HG03025 (cell line): ENCODE measurements at regions not wholly inside any gene's neighbourhood (a gene's known extent, or its start where the extent isn't known, plus 50 kb on each side); places are given as distances from the start of the nearest gene placed in this dataset.

Experiments
- ATAC-seq: cut with Tn5 transposase; IDR thresholded peaks from one replicate; pipeline ENCODE4 v1.9.1; 2021; ENCODE audit warnings: mild to moderate bottlenecking, moderate library complexity; ENCODE audit not compliant: unreplicated experiment, low FRiP score

DNA sequence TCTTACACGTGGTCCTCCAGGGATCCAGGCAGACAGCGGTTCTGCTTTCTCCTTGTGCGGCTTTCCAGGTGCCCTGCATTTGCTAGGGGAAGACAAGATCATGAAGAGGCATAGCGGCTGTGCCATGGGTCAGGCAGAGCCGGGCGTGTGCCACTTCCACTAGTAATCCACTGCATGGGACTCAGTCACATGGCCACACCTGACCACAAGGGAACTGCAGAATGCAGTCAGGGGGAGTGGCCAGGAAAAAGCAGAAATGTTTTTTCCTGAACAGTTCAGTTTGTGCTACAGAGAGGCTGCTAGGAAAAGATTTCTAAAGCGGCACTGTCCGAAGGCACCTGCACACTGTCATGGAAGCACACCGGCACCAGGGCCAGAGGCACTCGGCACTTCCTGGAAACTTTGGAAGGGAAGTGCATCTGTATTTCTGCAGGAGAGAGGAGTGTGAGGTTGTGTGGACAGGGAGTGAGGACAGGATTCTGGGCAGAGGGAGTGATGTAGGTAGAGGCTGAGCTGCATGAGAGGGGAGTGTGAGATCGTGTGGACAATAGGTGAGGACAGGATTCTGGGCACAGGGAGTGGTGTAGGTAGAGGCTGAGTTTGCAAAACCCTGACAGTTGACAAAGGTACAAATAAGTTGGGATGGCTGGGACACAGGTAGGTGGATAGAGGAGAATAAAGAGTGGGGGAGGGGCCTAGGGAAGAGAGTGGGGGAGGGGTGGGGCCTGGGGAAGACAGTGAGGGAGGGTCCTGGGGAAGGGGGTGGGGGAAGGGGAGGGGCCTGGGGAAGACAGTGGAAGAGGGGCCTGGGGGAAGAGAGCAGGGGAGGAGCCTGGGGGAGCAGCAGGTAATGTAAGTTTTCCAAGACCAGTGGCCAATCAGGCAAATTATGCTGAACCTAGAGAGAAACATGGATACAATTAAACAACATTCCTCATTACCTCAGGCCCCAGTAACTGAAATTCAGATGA is 1436.3 kb downstream of the TBC1D22A start:
- ATAC-seq, result no peak

- ATAC-seq, result no peak
These were observed 1434.8 kb downstream of the TBC1D22A start for GRCh38 chr22:48197189-48197690.

GRCh38 chr22:48192920-48193319 is 1430.5 kb downstream of the TBC1D22A start:
- ATAC-seq, result no peak

- ATAC-seq, result no peak
These were observed 1429.6 kb downstream of the TBC1D22A start for GRCh38 chr22:48192071-48192470.

- ATAC-seq, result no peak
These were observed 1425.8 kb downstream of the TBC1D22A start for GRCh38 chr22:48188231-48188721.

GRCh38 chr22:48187356-48187755 is 1424.9 kb downstream of the TBC1D22A start:
- no peak for ATAC-seq

- ATAC-seq, result no peak
These were observed 1423.8 kb downstream of the TBC1D22A start for GRCh38 chr22:48186146-48186790.

DNA sequence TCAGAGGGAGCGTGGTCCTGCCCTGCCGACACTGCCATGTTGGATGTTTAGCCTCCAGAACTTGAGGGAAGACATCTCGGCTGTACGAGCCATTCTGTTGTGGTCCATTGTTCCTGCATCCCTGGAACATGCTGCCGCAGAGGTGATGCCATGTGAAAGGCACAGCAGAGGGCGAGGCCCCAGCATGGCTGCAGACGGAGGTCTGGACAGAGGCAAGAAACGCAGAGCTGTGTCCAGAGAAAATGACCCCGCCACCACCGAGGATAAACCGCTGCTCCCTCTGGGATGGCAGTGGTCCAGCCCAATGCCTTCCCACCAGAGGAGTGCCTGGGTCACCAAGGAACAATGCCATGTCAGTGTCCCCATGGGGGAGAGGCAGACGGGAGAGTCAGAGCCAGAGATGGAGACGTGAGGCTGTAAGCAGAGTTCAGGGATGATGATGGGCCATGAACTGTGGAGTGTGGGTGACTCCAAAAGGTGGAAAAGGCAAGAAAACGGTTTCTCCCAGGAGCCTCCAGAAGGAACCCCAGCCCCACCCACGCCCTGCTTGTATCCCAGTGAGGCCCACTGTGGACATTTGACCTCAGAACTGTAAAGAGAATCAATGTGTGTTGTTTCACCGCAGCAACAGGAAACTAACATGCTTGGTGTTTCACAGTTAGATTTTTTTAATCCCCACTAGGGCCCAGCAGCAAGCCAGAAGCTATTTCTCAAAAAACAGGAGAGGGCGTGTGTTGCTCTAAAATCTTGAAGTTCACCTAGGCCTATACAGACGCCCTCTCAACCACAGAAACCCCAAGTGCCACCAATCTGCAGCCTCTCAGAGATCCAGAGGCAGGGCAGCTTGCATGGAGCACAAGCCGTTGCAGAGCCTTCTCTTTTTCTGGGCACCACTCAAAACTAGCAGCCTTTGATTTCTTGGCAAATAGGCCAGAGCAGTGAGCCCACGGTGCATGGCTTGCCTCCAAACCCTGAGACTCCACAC is 1422.9 kb downstream of the TBC1D22A start:
- ATAC-seq, result no peak

- ATAC-seq, result no peak
These were observed 1420.7 kb downstream of the TBC1D22A start for GRCh38 chr22:48182846-48183805.

DNA sequence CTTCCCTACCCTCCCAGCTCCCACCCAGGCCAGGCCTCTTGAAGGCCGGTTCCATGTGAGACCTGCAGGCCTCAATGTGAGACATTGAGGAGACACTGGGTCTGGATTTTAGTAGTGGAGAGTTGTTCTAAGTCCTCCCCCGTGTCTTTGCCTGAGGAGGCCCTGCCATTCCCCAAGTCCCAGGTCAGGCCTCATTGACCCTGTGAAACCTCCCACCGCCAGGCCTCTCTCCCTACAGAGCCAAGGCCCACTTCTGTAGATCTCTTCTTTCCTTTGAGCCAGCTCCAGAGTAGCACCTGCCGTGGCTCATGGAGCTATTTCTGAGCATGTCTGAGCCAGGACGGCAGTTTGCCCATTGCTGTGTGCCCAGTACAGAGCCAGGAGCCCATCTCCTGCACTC is 1419.6 kb downstream of the TBC1D22A start:
- ATAC-seq, result no peak

GRCh38 chr22:48181263-48181955 is 1419.0 kb downstream of the TBC1D22A start:
- no peak for ATAC-seq

GRCh38 chr22:48180631-48181030 is 1418.2 kb downstream of the TBC1D22A start:
- no peak for ATAC-seq

DNA sequence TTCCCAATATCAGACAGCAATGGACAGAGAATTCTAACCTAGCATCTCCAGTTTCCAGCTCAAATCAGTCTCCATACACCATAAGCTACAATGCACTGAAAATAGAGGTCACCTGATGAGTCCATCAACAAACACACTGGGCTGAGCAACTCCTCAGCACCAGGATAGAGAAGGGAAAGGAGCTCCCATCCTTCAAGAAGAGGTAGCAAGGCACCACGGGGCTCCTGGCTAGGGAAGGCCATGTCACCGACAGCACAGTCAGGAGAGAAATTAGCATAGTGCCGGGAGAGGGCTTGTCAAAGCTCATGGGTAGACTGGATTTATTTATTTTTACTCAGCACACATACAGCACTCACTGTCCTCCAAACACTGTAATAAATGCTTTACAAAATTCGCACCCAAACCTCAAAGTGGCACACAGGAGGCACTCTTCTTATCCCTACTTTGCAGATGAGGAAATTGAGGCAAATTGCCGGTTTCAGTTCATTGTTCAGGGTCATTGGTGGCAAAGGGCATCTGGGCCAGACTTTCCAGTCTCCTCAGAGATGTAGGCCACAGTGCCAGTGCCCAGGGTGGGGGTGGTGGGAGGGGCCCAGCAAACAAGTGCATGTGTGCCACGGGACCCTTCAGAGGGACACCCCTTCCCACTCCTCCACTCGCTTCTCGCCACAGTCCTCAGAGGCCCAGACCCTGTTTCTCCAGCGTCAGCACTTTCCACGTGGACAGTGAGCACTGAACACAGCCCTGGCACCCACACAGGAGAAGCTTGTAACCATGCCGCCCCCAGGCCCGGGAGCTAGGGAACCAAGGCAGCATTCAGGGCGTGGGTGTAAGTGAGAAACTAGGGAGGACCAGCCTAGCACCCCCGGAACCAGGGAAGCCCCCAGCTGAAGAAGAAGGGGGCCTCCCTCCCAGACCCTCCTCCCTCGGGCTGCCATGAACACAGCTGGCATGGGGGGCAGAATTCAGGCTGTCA is 1417.4 kb downstream of the TBC1D22A start:
- no peak for ATAC-seq

DNA sequence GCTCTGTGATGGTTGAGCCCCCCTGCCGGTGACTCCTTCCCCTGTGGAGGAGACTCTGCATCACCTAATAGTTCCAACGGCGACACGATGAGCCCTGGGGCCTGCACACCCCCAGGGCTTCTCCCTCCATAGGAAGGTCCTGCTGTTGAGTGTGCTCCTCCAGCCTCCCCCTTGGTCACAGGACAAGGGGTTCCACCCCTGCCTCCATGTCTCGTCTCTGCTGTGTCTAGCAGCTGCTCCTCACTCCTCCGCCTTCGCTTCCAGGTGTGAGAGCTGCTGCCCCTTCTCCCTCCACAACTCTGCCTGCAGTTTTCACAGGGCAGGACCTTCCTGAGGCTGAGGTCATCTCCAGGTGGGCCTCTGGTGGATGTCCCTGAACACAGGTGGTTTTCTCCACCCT is 1416.1 kb downstream of the TBC1D22A start:
- no peak for ATAC-seq

GRCh38 chr22:48177631-48178030 is 1415.2 kb downstream of the TBC1D22A start:
- no peak for ATAC-seq

GRCh38 chr22:48175721-48176120 is 1413.3 kb downstream of the TBC1D22A start:
- no peak for ATAC-seq

DNA sequence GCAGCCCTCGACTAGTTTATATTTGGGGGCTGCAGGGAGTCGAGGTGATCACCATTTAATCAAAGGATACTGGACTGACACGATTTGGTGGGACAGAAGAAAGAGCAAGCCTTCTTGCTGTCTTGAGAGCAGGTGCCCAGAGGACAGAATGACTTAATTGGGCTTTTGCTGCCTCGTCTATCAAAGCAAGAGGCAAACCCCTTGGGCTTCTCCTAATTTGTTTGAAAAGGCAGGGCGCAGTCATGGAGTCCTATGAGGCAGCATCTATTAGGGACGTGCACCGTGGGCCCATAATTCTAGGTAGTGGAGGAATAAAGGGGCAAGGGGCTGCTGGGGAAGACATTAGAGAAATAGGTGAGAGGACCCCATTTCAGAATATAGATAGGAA is 1411.3 kb downstream of the TBC1D22A start:
- no peak for ATAC-seq
